ENCODE measurements at regions not wholly inside any gene's neighbourhood (a gene's known extent, or its start where the extent isn't known, plus 50 kb on each side); places are given as distances from the start of the nearest gene placed in this dataset.
A peak's percentile ranks its signal among the peaks of the same experiment; 100 is the strongest.

GRCh38 chr18:59994357-59994756, 94.6 kb downstream of the PMAIP1 start:
- Histone ChIP-seq H3K36me3 (ENCODE audit: low read depth, low read length) (no peaks in the 10 kb centered on the region), H4K20me1 (ENCODE audit: low read length) (no peaks in the 10 kb centered on the region), H3K9me3 (ENCODE audit: low read length) (no peaks in the 10 kb centered on the region), H3K4me3 (ENCODE audit: low read length) (no peak overlapping the region), H3K4me1 (ENCODE audit: insufficient read depth, low read length) (peaks cover 9% of the 10 kb centered on the region), H3K27me3 (ENCODE audit: low read length) (no peaks in the 10 kb centered on the region), H3K4me2 (ENCODE audit: low read length) (no peak overlapping the region), H2AFZ (ENCODE audit: low read length) (no peak overlapping the region), H3K9ac (ENCODE audit: low read length) (no peak overlapping the region), H3K9me2 (replicated peaks; ENCODE audit: low read length) (no peaks in the 10 kb centered on the region), H3K27ac (ENCODE audit: low read length) (no peak overlapping the region), H3F3A (ENCODE audit: low read length, unreplicated experiment) (no peaks in the 10 kb centered on the region), H3K79me2 (ENCODE audit: low read length) (no peaks in the 10 kb centered on the region)
- no TSS peak for BruUV-seq (replicated peaks)
- peak; percentile 53 for DNase-seq
- CTCF ChIA-PET: interaction anchor here (0.6 to 0.9 kb wide), 3 partner anchors 94 to 481 kb away, joined by 3 read pairs; partner anchors contain the start of gene PMAIP1
- intact Hi-C loops (cut with micrococcal nuclease): loop anchor here (10.0 kb wide), 1 partner anchor 240 kb away; no protein-coding TSS in a partner anchor
- peak; percentile 58; the same call in 1 of the 2 replicates for ATAC-seq
- TF ChIP-seq EZH2phosphoT487 (IDR thresholded peaks at IDR 0.05; ENCODE audit: borderline replicate concordance, low read length) (no peak), EZH2 (IDR thresholded peaks at IDR 0.05; ENCODE audit: low read length, unreplicated experiment) (no peak), CTCF (conservative IDR thresholded peaks at IDR 0.05; ENCODE audit: low read depth, low read length) (peak; percentile 56)
- POLR2A ChIA-PET (ENCODE audit: unreplicated experiment): no interaction called here

GRCh38 chr18:59993560-59993959, 93.8 kb downstream of the PMAIP1 start:
- ChIA-PET CTCF (interaction anchor here (0.6 kb wide), 1 partner anchor 127 kb away, joined by 6 read pairs; no protein-coding TSS in a partner anchor), POLR2A (ENCODE audit: unreplicated experiment) (no interaction called here)
- no TSS peak for BruUV-seq (replicated peaks)
- TF ChIP-seq CTCF (conservative IDR thresholded peaks at IDR 0.05; ENCODE audit: low read depth, low read length) (no peak), EZH2 (IDR thresholded peaks at IDR 0.05; ENCODE audit: low read length, unreplicated experiment) (no peak), EZH2phosphoT487 (IDR thresholded peaks at IDR 0.05; ENCODE audit: borderline replicate concordance, low read length) (no peak)
- no peaks in the 10 kb centered on the region for H4K20me1 ChIP-seq (ENCODE audit: low read length)
- H3K9me2 ChIP-seq (replicated peaks; ENCODE audit: low read length): no peaks in the 10 kb centered on the region
- no peak overlapping the region for H3K27ac ChIP-seq (ENCODE audit: low read length)
- H3K9me3 ChIP-seq (ENCODE audit: low read length): no peaks in the 10 kb centered on the region
- H3K79me2 ChIP-seq (ENCODE audit: low read length): no peaks in the 10 kb centered on the region
- no peaks in the 10 kb centered on the region for H3F3A ChIP-seq (ENCODE audit: low read length, unreplicated experiment)
- H2AFZ ChIP-seq (ENCODE audit: low read length): no peak overlapping the region
- no peak overlapping the region for H3K4me2 ChIP-seq (ENCODE audit: low read length)
- ATAC-seq (no peak), DNase-seq (no peak)
- H3K9ac ChIP-seq (ENCODE audit: low read length): no peak overlapping the region
- H3K27me3 ChIP-seq (ENCODE audit: low read length): no peaks in the 10 kb centered on the region
- no peak overlapping the region for H3K4me3 ChIP-seq (ENCODE audit: low read length)
- intact Hi-C loops (cut with micrococcal nuclease): loop anchor here (10.0 kb wide), 1 partner anchor 241 kb away; no protein-coding TSS in a partner anchor
- no peaks in the 10 kb centered on the region for H3K36me3 ChIP-seq (ENCODE audit: low read depth, low read length)
- H3K4me1 ChIP-seq (ENCODE audit: insufficient read depth, low read length): peaks cover 9% of the 10 kb centered on the region

- Histone ChIP-seq H3K79me2 (ENCODE audit: low read length) (no peaks in the 10 kb centered on the region), H4K20me1 (ENCODE audit: low read length) (no peaks in the 10 kb centered on the region), H3K4me3 (ENCODE audit: low read length) (no peak overlapping the region), H3K4me2 (ENCODE audit: low read length) (no peak overlapping the region), H3K27ac (ENCODE audit: low read length) (no peak overlapping the region), H3K9ac (ENCODE audit: low read length) (no peak overlapping the region), H3K9me3 (ENCODE audit: low read length) (no peaks in the 10 kb centered on the region), H3K36me3 (ENCODE audit: low read depth, low read length) (no peaks in the 10 kb centered on the region), H2AFZ (ENCODE audit: low read length) (no peak overlapping the region), H3K9me2 (replicated peaks; ENCODE audit: low read length) (no peaks in the 10 kb centered on the region), H3K4me1 (ENCODE audit: insufficient read depth, low read length) (peaks cover 16% of the 10 kb centered on the region), H3K27me3 (ENCODE audit: low read length) (no peaks in the 10 kb centered on the region), H3F3A (ENCODE audit: low read length, unreplicated experiment) (no peaks in the 10 kb centered on the region)
- peak; percentile 73 for DNase-seq
- ChIA-PET POLR2A (ENCODE audit: unreplicated experiment) (interaction anchor here (0.6 kb wide), 1 partner anchor 89 kb away, joined by 5 read pairs; no protein-coding TSS in a partner anchor), CTCF (interaction anchor here (1.0 kb wide), 1 partner anchor 165 kb away, joined by 3 read pairs; no protein-coding TSS in a partner anchor)
- intact Hi-C loops (cut with micrococcal nuclease): loop anchor here (10.0 kb wide), 1 partner anchor 245 kb away; no protein-coding TSS in a partner anchor
- no peak for TF ChIP-seq CTCF (conservative IDR thresholded peaks at IDR 0.05; ENCODE audit: low read depth, low read length)
- no peak for TF ChIP-seq EZH2phosphoT487 (IDR thresholded peaks at IDR 0.05; ENCODE audit: borderline replicate concordance, low read length)
- TF ChIP-seq EZH2 (IDR thresholded peaks at IDR 0.05; ENCODE audit: low read length, unreplicated experiment): no peak
- no TSS peak for BruUV-seq (replicated peaks)
- ATAC-seq: peak; percentile 55
Observed at GRCh38 chr18:59990121-59990823, 90.5 kb downstream of the PMAIP1 start.
